H1 (cell line): ENCODE measurements at regions not wholly inside any gene's neighbourhood (a gene's known extent, or its start where the extent isn't known, plus 50 kb on each side); places are given as distances from the start of the nearest gene placed in this dataset.

Source experiments
- CTCF ChIA-PET: fragments of 300-600 bp; sonication (Branson Sonifier 250); formaldehyde crosslinking; loops from one replicate; lab custom pipeline; 2021; ENCODE audit not compliant: partially characterized antibody; lab: Charles Lee
- POLR2A ChIA-PET: fragments of 300-600 bp; sonication (Branson Sonifier 250); formaldehyde crosslinking; loops from one replicate; lab custom pipeline; 2021; ENCODE audit warnings: inconsistent platforms; ENCODE audit not compliant: partially characterized antibody; lab: Charles Lee
- DNase-seq, 2 experiments: peaks; one replicate each; pipeline versions ENCODE4 v3.0.0 to v3.0.0-alpha.2; 2010 to 2022; ENCODE audit warnings: low spot score in 2 of 2, low read depth in 1 of 2, mixed read lengths in 1 of 2
- FAIRE-seq: peaks from 2 replicates; lab custom pipeline; 2011; peaks lifted over from hg19 to GRCh38; lab: Jason Lieb, UNC
- H2AFZ ChIP-seq: 2 replicates; pipeline ENCODE4 v1.8.1; 2012; ENCODE audit warnings: low read length, inconsistent platforms
- H2AK5ac ChIP-seq: 2 replicates; pipeline ENCODE4 v1.6.1; 2013; ENCODE audit warnings: low read depth, low read length
- H2BK120ac ChIP-seq: replicated peaks from 2 replicates; pipeline ENCODE3; 2013; ENCODE audit warnings: low read depth, low read length, inconsistent platforms
- H2BK12ac ChIP-seq: 2 replicates; pipeline ENCODE4 v1.6.1; 2013; ENCODE audit warnings: low read depth, low read length
- H2BK15ac ChIP-seq: 2 replicates; pipeline ENCODE4 v1.6.1; 2013; ENCODE audit warnings: low read length
- H2BK20ac ChIP-seq: 2 replicates; pipeline ENCODE4 v1.6.1; 2013; ENCODE audit warnings: low read length
- H2BK5ac ChIP-seq: 2 replicates; pipeline ENCODE4 v1.6.1; 2013; ENCODE audit warnings: low read depth, low read length
- H3K14ac ChIP-seq: 2 replicates; pipeline ENCODE4 v1.6.1; 2013; ENCODE audit warnings: inconsistent platforms; ENCODE audit not compliant: insufficient read length
- H3K18ac ChIP-seq: 2 replicates; pipeline ENCODE4 v1.6.1; 2013; ENCODE audit warnings: low read length; ENCODE audit errors: extremely low read depth
- H3K23ac ChIP-seq: 2 replicates; pipeline ENCODE4 v1.6.1; 2013; ENCODE audit warnings: inconsistent platforms; ENCODE audit not compliant: insufficient read length
- H3K23me2 ChIP-seq: 2 replicates; pipeline ENCODE4 v1.6.1; 2013; ENCODE audit warnings: low read depth, low read length
- H3K27ac ChIP-seq: 2 replicates; pipeline ENCODE4 v1.6.1; 2011; ENCODE audit warnings: low read depth, low read length, inconsistent platforms
- H3K27me3 ChIP-seq, 4 experiments: replicated peaks in 1 of 4; 1 replicate in 1 of 4; 2 replicates in 3 of 4; pipeline versions ENCODE4 v1.6.1 to v1.8.1; 2011 to 2013; ENCODE audit warnings: low read length in 3 of 4, mild to moderate bottlenecking in 3 of 4, inconsistent platforms in 2 of 4, mixed read lengths in 2 of 4, moderate library complexity in 1 of 4; ENCODE audit not compliant: control insufficient read depth in 3 of 4, insufficient read depth in 3 of 4; ENCODE audit errors: extremely low read depth in 1 of 4
- H3K36me3 ChIP-seq, 4 experiments: 2 replicates each; pipeline versions ENCODE4 v1.6.1 to v1.8.1; 2011 to 2013; ENCODE audit warnings: mild to moderate bottlenecking in 4 of 4, low read length in 3 of 4, moderate library complexity in 2 of 4, control low read depth in 1 of 4, inconsistent platforms in 1 of 4; ENCODE audit not compliant: insufficient read depth in 4 of 4, control insufficient read depth in 2 of 4
- H3K4ac ChIP-seq: replicated peaks from 2 replicates; pipeline ENCODE3; 2013; ENCODE audit warnings: low read length, low read depth, mixed read lengths, inconsistent platforms; ENCODE audit not compliant: insufficient read length
- H3K4me1 ChIP-seq, 4 experiments: replicated peaks in 1 of 4; 1 replicate in 1 of 4; 2 replicates in 3 of 4; pipeline versions ENCODE4 v1.6.1 to v1.8.1; 2011 to 2013; ENCODE audit warnings: low read length in 3 of 4, inconsistent platforms in 2 of 4, mixed read lengths in 1 of 4; ENCODE audit not compliant: insufficient read depth in 4 of 4, control insufficient read depth in 3 of 4
- H3K4me2 ChIP-seq, 2 experiments: 2 replicates each; pipeline versions ENCODE4 v1.6.1 to v1.8.1; 2011 to 2013; ENCODE audit warnings: low read depth in 2 of 2, low read length in 2 of 2, control low read depth in 1 of 2, inconsistent platforms in 1 of 2, mild to moderate bottlenecking in 1 of 2; ENCODE audit not compliant: insufficient read depth in 1 of 2
- H3K4me3 ChIP-seq, 4 experiments: fragments of 200-600, 300-600 bp in 1 of 4; sonication (generic), shearing (Covaris generic), sonication (Bioruptor Twin) in 1 of 4; 2 replicates each; pipeline versions ENCODE4 v1.5.1 to v1.8.1; 2011 to 2016; ENCODE audit warnings: low read length in 4 of 4, low read depth in 3 of 4, control low read depth in 2 of 4, inconsistent platforms in 2 of 4, mild to moderate bottlenecking in 2 of 4, mixed read lengths in 1 of 4, moderate library complexity in 1 of 4; ENCODE audit not compliant: insufficient read depth in 2 of 4; ENCODE audit errors: extremely low read depth in 1 of 4
- H3K56ac ChIP-seq: replicated peaks from 2 replicates; pipeline ENCODE3; 2013; ENCODE audit warnings: low read depth, mild to moderate bottlenecking, mixed read lengths, low read length, inconsistent platforms; ENCODE audit not compliant: insufficient read length
- H3K79me1 ChIP-seq: 2 replicates; pipeline ENCODE4 v1.6.1; 2013; ENCODE audit warnings: low read depth, low read length, control low read depth
- H3K79me2 ChIP-seq, 2 experiments: 2 replicates each; pipeline versions ENCODE4 v1.6.1 to v1.8.1; 2012 to 2013; ENCODE audit warnings: low read length in 2 of 2, mild to moderate bottlenecking in 2 of 2, inconsistent platforms in 1 of 2; ENCODE audit not compliant: insufficient read depth in 2 of 2, control insufficient read depth in 1 of 2
- H3K9ac ChIP-seq, 4 experiments: replicated peaks in 1 of 4; 1 replicate in 1 of 4; 2 replicates in 3 of 4; pipeline versions ENCODE4 v1.6.1 to v1.8.1; 2011 to 2013; ENCODE audit warnings: low read depth in 3 of 4, low read length in 3 of 4, control low read depth in 2 of 4, mild to moderate bottlenecking in 2 of 4, moderate library complexity in 2 of 4, inconsistent platforms in 1 of 4; ENCODE audit errors: extremely low read depth in 1 of 4
- H3K9me3 ChIP-seq, 2 experiments: 2 replicates each; pipeline versions ENCODE4 v1.6.1 to v1.8.1; 2012 to 2013; ENCODE audit warnings: mild to moderate bottlenecking in 2 of 2, moderate library complexity in 2 of 2, control low read depth in 1 of 2, inconsistent platforms in 1 of 2, low read depth in 1 of 2, low read length in 1 of 2, mixed read lengths in 1 of 2; ENCODE audit not compliant: insufficient read depth in 2 of 2
- H4K20me1 ChIP-seq, 2 experiments: replicated peaks in 1 of 2; 2 replicates each; pipeline versions ENCODE3 to v1.8.1; 2011 to 2013; ENCODE audit warnings: inconsistent platforms in 2 of 2, low read length in 2 of 2, mild to moderate bottlenecking in 1 of 2; ENCODE audit not compliant: insufficient read depth in 2 of 2, control insufficient read depth in 1 of 2
- H4K5ac ChIP-seq: 2 replicates; pipeline ENCODE4 v1.6.1; 2013; ENCODE audit warnings: low read length, low read depth, mixed read lengths, inconsistent platforms; ENCODE audit not compliant: insufficient read length
- H4K8ac ChIP-seq: 2 replicates; pipeline ENCODE4 v1.8.0; 2013; ENCODE audit warnings: mild to moderate bottlenecking, moderate library complexity, low read length, inconsistent platforms; ENCODE audit not compliant: insufficient read depth; ENCODE audit errors: extremely low read depth
- H4K91ac ChIP-seq: replicated peaks from 2 replicates; pipeline ENCODE3; 2013; ENCODE audit warnings: low read length, mixed read lengths, inconsistent platforms; ENCODE audit not compliant: insufficient read length
- BCL11A ChIP-seq, 2 experiments: IDR thresholded peaks; one replicate each; pipeline ENCODE4 v1.6.1; 2011; ENCODE audit warnings: low read depth in 2 of 2, low read length in 2 of 2, mild to moderate bottlenecking in 2 of 2
- BRCA1 ChIP-seq: IDR thresholded peaks from 2 replicates; pipeline ENCODE4 v1.6.1; 2012; ENCODE audit warnings: low read depth, low read length, improper control_type of control experiment
- CHD1 ChIP-seq: IDR thresholded peaks from 2 replicates; pipeline ENCODE4 v1.6.1; 2012; ENCODE audit warnings: low read depth, low read length, improper control_type of control experiment
- CTCF ChIP-seq, 3 experiments: IDR thresholded peaks; 1 replicate in 2 of 3; 2 replicates in 1 of 3; pipeline versions ENCODE4 v1.5.1 to v1.6.1; 2011; ENCODE audit warnings: low read length in 3 of 3, mild to moderate bottlenecking in 3 of 3, inconsistent platforms in 2 of 3, low read depth in 1 of 3, moderate library complexity in 1 of 3; ENCODE audit not compliant: insufficient read depth in 1 of 3; ENCODE audit errors: control extremely low read depth in 1 of 3
- E2F6 ChIP-seq: IDR thresholded peaks from 2 replicates; pipeline ENCODE4 v1.6.1; 2012; ENCODE audit warnings: inconsistent platforms
- EZH2 ChIP-seq: fragments of 200-600 bp; sonication (generic); IDR thresholded peaks from 2 replicates; pipeline ENCODE4 v1.7.1; 2012; ENCODE audit warnings: low read depth, mild to moderate bottlenecking, moderate library complexity, low read length, inconsistent platforms; ENCODE audit not compliant: severe bottlenecking
- GABPA ChIP-seq: IDR thresholded peaks from 2 replicates; pipeline ENCODE4 v1.6.1; 2011; ENCODE audit warnings: mild to moderate bottlenecking, low read length, moderate library complexity, borderline replicate concordance; ENCODE audit not compliant: insufficient read depth
- HDAC6 ChIP-seq: IDR thresholded peaks from one replicate; pipeline ENCODE4 v1.7.1; 2012; ENCODE audit warnings: low read depth, mild to moderate bottlenecking, inconsistent platforms, low read length, moderate library complexity
- NANOG ChIP-seq: IDR thresholded peaks from 2 replicates; pipeline ENCODE4 v1.6.1; 2011; ENCODE audit warnings: low read length, low read depth, mild to moderate bottlenecking, inconsistent platforms; ENCODE audit not compliant: insufficient read depth, poor library complexity, severe bottlenecking
- POLR2A ChIP-seq, 2 experiments: IDR thresholded peaks; 1 replicate in 1 of 2; 2 replicates in 1 of 2; pipeline ENCODE4 v1.6.1; 2011; ENCODE audit warnings: low read depth in 2 of 2, low read length in 2 of 2, mild to moderate bottlenecking in 2 of 2; ENCODE audit errors: control extremely low read depth in 1 of 2
- SP4 ChIP-seq: IDR thresholded peaks from 2 replicates; pipeline ENCODE4 v1.6.1; 2012; ENCODE audit warnings: low read length, inconsistent platforms
- SUZ12 ChIP-seq: fragments of 200-600 bp; sonication (generic); IDR thresholded peaks from 2 replicates; pipeline ENCODE4 v1.6.1; 2012; ENCODE audit warnings: mild to moderate bottlenecking, inconsistent platforms, low read length, moderate library complexity, mixed read lengths
- WGBS, 2 experiments: shearing (Covaris generic) in 1 of 2; methylation state at CpG; one replicate each; pipeline versions ENCODE4 v1.1.6 to v1.1.7; 2013 to 2015; ENCODE audit warnings: low lambda C conversion rate in 2 of 2, mixed read lengths in 2 of 2, inconsistent platforms in 1 of 2, low coverage in 1 of 2, missing lambda C conversion rate in 1 of 2; ENCODE audit not compliant: insufficient replicate concordance in 2 of 2, insufficient coverage in 1 of 2, insufficient read length in 1 of 2; ENCODE audit errors: extremely low coverage in 1 of 2, missing lambda C conversion rate in 1 of 2; 5-methylcytosine and 5-hydroxymethylcytosine counted together

- H3K14ac ChIP-seq: no peak overlapping the region
- H3K27me3 ChIP-seq: no peaks in the 10 kb centered on the region
- H2AFZ ChIP-seq: no peak overlapping the region
- no peak overlapping the region for H3K4me2 ChIP-seq
- H2BK5ac ChIP-seq: no peak overlapping the region
- ChIA-PET POLR2A (interaction anchor here (0.9 kb wide), 1 partner anchor 77 kb away, joined by 3 read pairs; no protein-coding TSS in a partner anchor), CTCF (interaction anchor here (1.0 to 13.2 kb wide), 3 partner anchors 13 to 78 kb away, joined by 5 to 129 read pairs (median 113); no protein-coding TSS in a partner anchor)
- H3K9me3 ChIP-seq: no peaks in the 10 kb centered on the region
- no peak for FAIRE-seq
- DNase-seq: no peak
- H3K4ac ChIP-seq: no peak overlapping the region
- H2BK20ac ChIP-seq: no peak overlapping the region
- H4K91ac ChIP-seq: no peak overlapping the region
- H3K4me3 ChIP-seq: no peak overlapping the region
- no peak overlapping the region for H2BK15ac ChIP-seq
- H3K4me1 ChIP-seq: no peaks in the 10 kb centered on the region
- H3K9ac ChIP-seq: no peak overlapping the region
- H3K23ac ChIP-seq: no peak overlapping the region
- no peak overlapping the region for H2BK12ac ChIP-seq
- no peak overlapping the region for H3K18ac ChIP-seq
- no peak overlapping the region for H3K56ac ChIP-seq
- H2AK5ac ChIP-seq: no peak overlapping the region
- no peaks in the 10 kb centered on the region for H3K79me1 ChIP-seq
- no peaks in the 10 kb centered on the region for H4K20me1 ChIP-seq
- H2BK120ac ChIP-seq: no peak overlapping the region
- H3K23me2 ChIP-seq: no peaks in the 10 kb centered on the region
- H3K79me2 ChIP-seq: no peaks in the 10 kb centered on the region
- WGBS, 2 experiments: 91% methylated on average over 11 of the region's 11 CpGs; no CpG with 5 or more reads in 1 of the 2 experiments
- H4K8ac ChIP-seq: no peak overlapping the region
- H3K36me3 ChIP-seq: no peaks in the 10 kb centered on the region
- no peak overlapping the region for H4K5ac ChIP-seq
- H3K27ac ChIP-seq: no peak overlapping the region
- TF ChIP-seq E2F6: no peak
- TF ChIP-seq BCL11A (IDR thresholded peaks at IDR 0.05; ENCODE audit: low read depth in 2 of 2, low read length in 2 of 2): no peak
- TF ChIP-seq POLR2A (IDR thresholded peaks at IDR 0.05; ENCODE audit: control extremely low read depth in 1 of 2, low read depth in 2 of 2, low read length in 2 of 2): no peak
- no peak for TF ChIP-seq SUZ12
- TF ChIP-seq SP4: no peak
- TF ChIP-seq CTCF (IDR thresholded peaks at IDR 0.05; ENCODE audit: control extremely low read depth in 1 of 3, insufficient read depth in 1 of 3, low read depth in 1 of 3, low read length in 3 of 3): no peak
- TF ChIP-seq EZH2: no peak
- TF ChIP-seq HDAC6: no peak
- no peak for TF ChIP-seq NANOG
- TF ChIP-seq BRCA1: no peak
- no peak for TF ChIP-seq CHD1
- no peak for TF ChIP-seq GABPA
These were observed 67.3 kb downstream of the SYNE3 start for GRCh38 chr14:95449131-95449530.
